Stimulated activated CD8-positive, alpha-beta memory T cell treated with anti-CD3 and anti-CD28 coated beads, Interleukin-4, amount 100 ng/mL, for 1 hour (primary cell): ENCODE measurements at regions not wholly inside any gene's neighbourhood (a gene's known extent, or its start where the extent isn't known, plus 50 kb on each side); places are given as distances from the start of the nearest gene placed in this dataset.
"Not testable (repeated sequence)": the region's sequence is repeated elsewhere in the genome, so short reads cannot be mapped to it uniquely, and the experiment has no call there.

ENCODE experiments used
- DNase-seq, 2 donors: peaks; one replicate each; pipeline ENCODE4 v3.0.0-alpha.2; 2020; ENCODE audit warnings: low read depth in 2 of 2, low spot score in 1 of 2

GRCh38 chr18:10332452-10332851 is 122.0 kb upstream of the APCDD1 start:
- no peak for DNase-seq

- no peak for DNase-seq
Observed at GRCh38 chr18:10336749-10337350, 117.6 kb upstream of the APCDD1 start.

GRCh38 chr18:10340821-10341220 is 113.6 kb upstream of the APCDD1 start:
- no peak for DNase-seq

- no peak for DNase-seq
Observed at GRCh38 chr18:10343778-10344177, 110.7 kb upstream of the APCDD1 start.

GRCh38 chr18:10346749-10347415 is 107.6 kb upstream of the APCDD1 start:
- DNase-seq = no peak

- DNase-seq = no peak
Observed at GRCh38 chr18:10349561-10349960, 104.9 kb upstream of the APCDD1 start.

GRCh38 chr18:10350661-10351060 is 103.8 kb upstream of the APCDD1 start:
- no peak for DNase-seq

GRCh38 chr18:10351219-10351818 is 103.1 kb upstream of the APCDD1 start:
- DNase-seq = no peak

- no peak for DNase-seq
Observed at GRCh38 chr18:10351858-10352257, 102.6 kb upstream of the APCDD1 start.

GRCh38 chr18:10352671-10353070 is 101.8 kb upstream of the APCDD1 start:
- no peak for DNase-seq

GRCh38 chr18:10353791-10354190 is 100.6 kb upstream of the APCDD1 start:
- no peak for DNase-seq

GRCh38 chr18:10354241-10354811 is 100.1 kb upstream of the APCDD1 start:
- DNase-seq = no peak

- no peak for DNase-seq
Observed at GRCh38 chr18:10354890-10355289, 99.5 kb upstream of the APCDD1 start.

- not testable (repeated sequence) for DNase-seq
Observed at GRCh38 chr18:10356999-10357398, 97.4 kb upstream of the APCDD1 start.

GRCh38 chr18:10361660-10362059 is 92.8 kb upstream of the APCDD1 start:
- no peak for DNase-seq

- DNase-seq = no peak
Observed at GRCh38 chr18:10365021-10365500, 89.4 kb upstream of the APCDD1 start.

GRCh38 chr18:10365901-10366300 is 88.5 kb upstream of the APCDD1 start:
- no peak for DNase-seq

- DNase-seq = no peak
Observed at GRCh38 chr18:10367836-10368235, 86.6 kb upstream of the APCDD1 start.

- DNase-seq = no peak
Observed at GRCh38 chr18:10368456-10369453, 85.7 kb upstream of the APCDD1 start.

GRCh38 chr18:10370716-10371115 is 83.7 kb upstream of the APCDD1 start:
- no peak for DNase-seq

- no peak for DNase-seq
Observed at GRCh38 chr18:10371165-10371564, 83.3 kb upstream of the APCDD1 start.
